ENCODE measurements at regions not wholly inside any gene's neighbourhood (a gene's known extent, or its start where the extent isn't known, plus 50 kb on each side); places are given as distances from the start of the nearest gene placed in this dataset.

DNA sequence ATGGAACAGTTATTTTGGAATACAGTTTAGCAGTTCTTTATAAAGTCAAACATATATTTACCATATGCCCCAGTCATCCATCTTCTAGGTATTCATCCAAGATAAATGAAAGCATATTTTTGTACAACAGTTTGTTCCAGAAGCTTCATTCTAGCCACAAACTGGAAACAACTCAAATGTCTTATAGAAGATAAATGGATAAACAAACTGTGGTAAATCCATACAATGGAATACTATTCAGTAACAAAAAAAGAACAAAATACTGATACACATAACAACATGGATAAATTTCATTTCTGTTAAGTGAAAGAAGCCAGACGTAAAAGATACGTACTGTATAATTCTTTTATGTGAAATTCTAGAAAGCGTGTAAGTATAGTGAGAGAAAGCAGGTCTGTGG lies 167.0 kb upstream of the AHI1 start:
- Histone ChIP-seq H3K36me3 (ENCODE audit: control insufficient read depth in 2 of 2, insufficient read depth in 1 of 2, low read length in 2 of 2) (no peaks in the 10 kb centered on the region), H3K4me1 (ENCODE audit: control insufficient read depth, insufficient read depth, low read length) (peaks cover 4% of the 10 kb centered on the region; the same call in 1 of the 2 replicates), H3K9me3 (ENCODE audit: control insufficient read depth, insufficient read depth, low read depth, low read length) (no peaks in the 10 kb centered on the region), H3K27ac (ENCODE audit: extremely low read depth, low read depth, low read length) (no peak overlapping the region), H3K4me3 (ENCODE audit: low read depth, low read length) (no peak overlapping the region)
- CTCF ChIA-PET = no interaction called here
- TF ChIP-seq ZNF146 (tag by site-specific recombination; IDR thresholded peaks at IDR 0.05) (0 out of 2 replicates have a peak, but pooled peaks have one; percentile 11), ZNF571 (tag by site-specific recombination; IDR thresholded peaks at IDR 0.05) (no peak)
- POLR2A ChIA-PET = no interaction called here

DNA sequence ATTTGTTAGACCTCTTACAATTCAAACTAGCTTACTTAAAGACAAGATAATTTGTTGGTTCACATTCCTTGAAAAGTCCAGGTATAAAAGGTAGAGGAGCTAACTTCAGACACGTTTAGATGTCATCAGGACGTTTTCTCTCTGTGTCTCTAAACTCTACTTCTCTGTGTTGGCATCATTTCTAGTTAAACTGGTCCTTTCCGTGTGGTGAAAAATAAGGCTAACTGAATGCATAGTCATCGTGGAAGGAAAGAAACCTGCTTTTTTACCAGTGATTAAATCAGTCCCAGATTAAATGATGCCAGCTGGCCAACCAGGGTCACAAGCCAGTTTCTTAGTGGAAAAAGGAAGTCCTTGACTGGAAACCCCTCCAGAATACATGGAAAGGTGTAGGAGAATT lies 168.4 kb upstream of the AHI1 start:
- ChIA-PET CTCF (interaction anchor here (0.6 kb wide), 1 partner anchor 1536 kb away, joined by 3 read pairs; no protein-coding TSS in a partner anchor), POLR2A (interaction anchor here (0.5 kb wide), 1 partner anchor 111 kb away, joined by 3 read pairs; no protein-coding TSS in a partner anchor)
- TF ChIP-seq ZNF530 (tag by site-specific recombination; IDR thresholded peaks at IDR 0.05; ENCODE audit: low read depth) (no peak), ZSCAN23 (tag by site-specific recombination; IDR thresholded peaks at IDR 0.05) (no peak), ZSCAN16 (tag by site-specific recombination; IDR thresholded peaks at IDR 0.05) (no peak), SCRT2 (tag by site-specific recombination; IDR thresholded peaks at IDR 0.05) (no peak), ZNF398 (tag by site-specific recombination; IDR thresholded peaks at IDR 0.05) (no peak), ZNF114 (tag by site-specific recombination; IDR thresholded peaks at IDR 0.05) (no peak), TRIM28 (IDR thresholded peaks at IDR 0.05; ENCODE audit: borderline replicate concordance, low read length) (no peak), ZFP69B (tag by site-specific recombination; IDR thresholded peaks at IDR 0.05) (no peak), PRDM10 (tag by site-specific recombination; IDR thresholded peaks at IDR 0.05) (no peak), ZNF10 (tag by site-specific recombination; IDR thresholded peaks at IDR 0.05) (no peak), ZSCAN4 (tag by site-specific recombination; IDR thresholded peaks at IDR 0.05) (no peak), ZNF132 (tag by site-specific recombination; IDR thresholded peaks at IDR 0.05; ENCODE audit: borderline replicate concordance) (no peak)
- TF ChIP-seq, protein P1, sequence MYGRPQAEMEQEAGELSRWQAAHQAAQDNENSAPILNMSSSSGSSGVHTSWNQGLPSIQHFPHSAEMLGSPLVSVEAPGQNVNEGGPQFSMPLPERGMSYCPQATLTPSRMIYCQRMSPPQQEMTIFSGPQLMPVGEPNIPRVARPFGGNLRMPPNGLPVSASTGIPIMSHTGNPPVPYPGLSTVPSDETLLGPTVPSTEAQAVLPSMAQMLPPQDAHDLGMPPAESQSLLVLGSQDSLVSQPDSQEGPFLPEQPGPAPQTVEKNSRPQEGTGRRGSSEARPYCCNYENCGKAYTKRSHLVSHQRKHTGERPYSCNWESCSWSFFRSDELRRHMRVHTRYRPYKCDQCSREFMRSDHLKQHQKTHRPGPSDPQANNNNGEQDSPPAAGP (tag by site-specific recombination; IDR thresholded peaks at IDR 0.05) = no peak
- TF ChIP-seq, protein P2, sequence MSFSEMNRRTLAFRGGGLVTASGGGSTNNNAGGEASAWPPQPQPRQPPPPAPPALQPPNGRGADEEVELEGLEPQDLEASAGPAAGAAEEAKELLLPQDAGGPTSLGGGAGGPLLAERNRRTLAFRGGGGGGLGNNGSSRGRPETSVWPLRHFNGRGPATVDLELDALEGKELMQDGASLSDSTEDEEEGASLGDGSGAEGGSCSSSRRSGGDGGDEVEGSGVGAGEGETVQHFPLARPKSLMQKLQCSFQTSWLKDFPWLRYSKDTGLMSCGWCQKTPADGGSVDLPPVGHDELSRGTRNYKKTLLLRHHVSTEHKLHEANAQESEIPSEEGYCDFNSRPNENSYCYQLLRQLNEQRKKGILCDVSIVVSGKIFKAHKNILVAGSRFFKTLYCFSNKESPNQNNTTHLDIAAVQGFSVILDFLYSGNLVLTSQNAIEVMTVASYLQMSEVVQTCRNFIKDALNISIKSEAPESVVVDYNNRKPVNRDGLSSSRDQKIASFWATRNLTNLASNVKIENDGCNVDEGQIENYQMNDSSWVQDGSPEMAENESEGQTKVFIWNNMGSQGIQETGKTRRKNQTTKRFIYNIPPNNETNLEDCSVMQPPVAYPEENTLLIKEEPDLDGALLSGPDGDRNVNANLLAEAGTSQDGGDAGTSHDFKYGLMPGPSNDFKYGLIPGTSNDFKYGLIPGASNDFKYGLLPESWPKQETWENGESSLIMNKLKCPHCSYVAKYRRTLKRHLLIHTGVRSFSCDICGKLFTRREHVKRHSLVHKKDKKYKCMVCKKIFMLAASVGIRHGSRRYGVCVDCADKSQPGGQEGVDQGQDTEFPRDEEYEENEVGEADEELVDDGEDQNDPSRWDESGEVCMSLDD (tag by site-specific recombination; IDR thresholded peaks at IDR 0.05) = no peak
- TF ChIP-seq, protein P3, sequence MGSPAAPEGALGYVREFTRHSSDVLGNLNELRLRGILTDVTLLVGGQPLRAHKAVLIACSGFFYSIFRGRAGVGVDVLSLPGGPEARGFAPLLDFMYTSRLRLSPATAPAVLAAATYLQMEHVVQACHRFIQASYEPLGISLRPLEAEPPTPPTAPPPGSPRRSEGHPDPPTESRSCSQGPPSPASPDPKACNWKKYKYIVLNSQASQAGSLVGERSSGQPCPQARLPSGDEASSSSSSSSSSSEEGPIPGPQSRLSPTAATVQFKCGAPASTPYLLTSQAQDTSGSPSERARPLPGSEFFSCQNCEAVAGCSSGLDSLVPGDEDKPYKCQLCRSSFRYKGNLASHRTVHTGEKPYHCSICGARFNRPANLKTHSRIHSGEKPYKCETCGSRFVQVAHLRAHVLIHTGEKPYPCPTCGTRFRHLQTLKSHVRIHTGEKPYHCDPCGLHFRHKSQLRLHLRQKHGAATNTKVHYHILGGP (tag by site-specific recombination; IDR thresholded peaks at IDR 0.05) = no peak
- TF ChIP-seq, protein P4, sequence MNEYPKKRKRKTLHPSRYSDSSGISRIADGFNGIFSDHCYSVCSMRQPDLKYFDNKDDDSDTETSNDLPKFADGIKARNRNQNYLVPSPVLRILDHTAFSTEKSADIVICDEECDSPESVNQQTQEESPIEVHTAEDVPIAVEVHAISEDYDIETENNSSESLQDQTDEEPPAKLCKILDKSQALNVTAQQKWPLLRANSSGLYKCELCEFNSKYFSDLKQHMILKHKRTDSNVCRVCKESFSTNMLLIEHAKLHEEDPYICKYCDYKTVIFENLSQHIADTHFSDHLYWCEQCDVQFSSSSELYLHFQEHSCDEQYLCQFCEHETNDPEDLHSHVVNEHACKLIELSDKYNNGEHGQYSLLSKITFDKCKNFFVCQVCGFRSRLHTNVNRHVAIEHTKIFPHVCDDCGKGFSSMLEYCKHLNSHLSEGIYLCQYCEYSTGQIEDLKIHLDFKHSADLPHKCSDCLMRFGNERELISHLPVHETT (tag by site-specific recombination; IDR thresholded peaks at IDR 0.05) = no peak
- TF ChIP-seq, protein P5, sequence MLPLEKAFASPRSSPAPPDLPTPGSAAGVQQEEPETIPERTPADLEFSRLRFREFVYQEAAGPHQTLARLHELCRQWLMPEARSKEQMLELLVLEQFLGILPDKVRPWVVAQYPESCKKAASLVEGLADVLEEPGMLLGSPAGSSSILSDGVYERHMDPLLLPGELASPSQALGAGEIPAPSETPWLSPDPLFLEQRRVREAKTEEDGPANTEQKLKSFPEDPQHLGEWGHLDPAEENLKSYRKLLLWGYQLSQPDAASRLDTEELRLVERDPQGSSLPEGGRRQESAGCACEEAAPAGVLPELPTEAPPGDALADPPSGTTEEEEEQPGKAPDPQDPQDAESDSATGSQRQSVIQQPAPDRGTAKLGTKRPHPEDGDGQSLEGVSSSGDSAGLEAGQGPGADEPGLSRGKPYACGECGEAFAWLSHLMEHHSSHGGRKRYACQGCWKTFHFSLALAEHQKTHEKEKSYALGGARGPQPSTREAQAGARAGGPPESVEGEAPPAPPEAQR (tag by site-specific recombination; IDR thresholded peaks at IDR 0.05) = no peak
- Histone ChIP-seq H3K27ac (ENCODE audit: extremely low read depth, low read depth, low read length) (no peak overlapping the region), H3K4me3 (ENCODE audit: low read depth, low read length) (no peak overlapping the region), H3K36me3 (ENCODE audit: control insufficient read depth in 2 of 2, insufficient read depth in 1 of 2, low read length in 2 of 2) (no peaks in the 10 kb centered on the region), H3K9me3 (ENCODE audit: control insufficient read depth, insufficient read depth, low read depth, low read length) (no peaks in the 10 kb centered on the region), H3K4me1 (ENCODE audit: control insufficient read depth, insufficient read depth, low read length) (peaks cover 4% of the 10 kb centered on the region; the same call in 1 of the 2 replicates)

Data from HEK293 (cell line).